ENCODE measurements at regions not wholly inside any gene's neighbourhood (a gene's known extent, or its start where the extent isn't known, plus 50 kb on each side); places are given as distances from the start of the nearest gene placed in this dataset.

GRCh38 chr13:106297283-106297682 is 238.2 kb downstream of the EFNB2 start:
- DNase-seq (ENCODE audit: low read depth), result no peak

- DNase-seq (ENCODE audit: low read depth), result no peak
Measured at GRCh38 chr13:106296723-106297122, 238.7 kb downstream of the EFNB2 start.

- DNase-seq (ENCODE audit: low read depth), result no peak
Measured at GRCh38 chr13:106295971-106296370, 239.5 kb downstream of the EFNB2 start.

- no peak for DNase-seq (ENCODE audit: low read depth)
Measured at GRCh38 chr13:106291006-106291405, 244.5 kb downstream of the EFNB2 start.

- no peak for DNase-seq (ENCODE audit: low read depth)
Measured at GRCh38 chr13:106287351-106287750, 248.1 kb downstream of the EFNB2 start.

GRCh38 chr13:106286811-106287210 is 248.7 kb downstream of the EFNB2 start:
- no peak for DNase-seq (ENCODE audit: low read depth)

GRCh38 chr13:106284358-106284757 is 251.1 kb downstream of the EFNB2 start:
- DNase-seq (ENCODE audit: low read depth), result no peak

- no peak for DNase-seq (ENCODE audit: low read depth)
Measured at GRCh38 chr13:106281426-106281825, 254.0 kb downstream of the EFNB2 start.

GRCh38 chr13:106277484-106278154 is 257.8 kb downstream of the EFNB2 start:
- DNase-seq (ENCODE audit: low read depth), result no peak

- DNase-seq (ENCODE audit: low read depth), result no peak
Measured at GRCh38 chr13:106276876-106277275, 258.6 kb downstream of the EFNB2 start.

- DNase-seq (ENCODE audit: low read depth), result no peak
Measured at GRCh38 chr13:106275446-106276032, 259.9 kb downstream of the EFNB2 start.

- no peak for DNase-seq (ENCODE audit: low read depth)
Measured at GRCh38 chr13:106274551-106275203, 260.8 kb downstream of the EFNB2 start.

GRCh38 chr13:106263801-106264200 is 271.7 kb downstream of the EFNB2 start:
- DNase-seq (ENCODE audit: low read depth), result no peak

- DNase-seq (ENCODE audit: low read depth), result no peak
Measured at GRCh38 chr13:106262886-106263285, 272.6 kb downstream of the EFNB2 start.

GRCh38 chr13:106261450-106261849 is 274.0 kb downstream of the EFNB2 start:
- no peak for DNase-seq (ENCODE audit: low read depth)

- no peak for DNase-seq (ENCODE audit: low read depth)
Measured at GRCh38 chr13:106260352-106260751, 275.1 kb downstream of the EFNB2 start.

GRCh38 chr13:106259928-106260327 is 275.5 kb downstream of the EFNB2 start:
- no peak for DNase-seq (ENCODE audit: low read depth)

- no peak for DNase-seq (ENCODE audit: low read depth)
Measured at GRCh38 chr13:106246666-106247188, 288.7 kb downstream of the EFNB2 start.

GRCh38 chr13:106246242-106246641 is 289.2 kb downstream of the EFNB2 start:
- DNase-seq (ENCODE audit: low read depth), result no peak

GRCh38 chr13:106243011-106243565 is 292.4 kb downstream of the EFNB2 start:
- no peak for DNase-seq (ENCODE audit: low read depth)

GRCh38 chr13:106241974-106242953 is 293.2 kb downstream of the EFNB2 start:
- DNase-seq (ENCODE audit: low read depth), result no peak

GRCh38 chr13:106238690-106239089 is 296.8 kb downstream of the EFNB2 start:
- no peak for DNase-seq (ENCODE audit: low read depth)

Measured in stimulated activated CD8-positive, alpha-beta memory T cell treated with anti-CD3 and anti-CD28 coated beads, Interleukin-7, amount 100 ng/mL, for 24 hours (primary cell).